ENCODE measurements at regions not wholly inside any gene's neighbourhood (a gene's known extent, or its start where the extent isn't known, plus 50 kb on each side); places are given as distances from the start of the nearest gene placed in this dataset.
"Not testable (repeated sequence)": the region's sequence is repeated elsewhere in the genome, so short reads cannot be mapped to it uniquely, and the experiment has no call there.

- not testable (repeated sequence) for DNase-seq
These were observed 956.0 kb downstream of the GRID1 start for GRCh38 chr10:85410586-85410985.

GRCh38 chr10:85413570-85413969, 953.0 kb downstream of the GRID1 start:
- no peak for DNase-seq

- peak; percentile 77 for DNase-seq
These were observed 945.9 kb downstream of the GRID1 start for GRCh38 chr10:85420501-85421191.

GRCh38 chr10:85421421-85421820, 945.2 kb downstream of the GRID1 start:
- DNase-seq, result no peak

GRCh38 chr10:85429126-85429525, 937.5 kb downstream of the GRID1 start:
- DNase-seq, result no peak

GRCh38 chr10:85430991-85431390, 935.6 kb downstream of the GRID1 start:
- DNase-seq, result no peak

GRCh38 chr10:85433248-85433647, 933.3 kb downstream of the GRID1 start:
- no peak for DNase-seq

GRCh38 chr10:85444868-85445267, 921.7 kb downstream of the GRID1 start:
- DNase-seq, result no peak

- no peak for DNase-seq
These were observed 920.9 kb downstream of the GRID1 start for GRCh38 chr10:85445702-85446101.

GRCh38 chr10:85446827-85447226, 919.8 kb downstream of the GRID1 start:
- no peak for DNase-seq

GRCh38 chr10:85447690-85448089, 918.9 kb downstream of the GRID1 start:
- DNase-seq, result no peak

GRCh38 chr10:85448716-85449115, 917.9 kb downstream of the GRID1 start:
- no peak for DNase-seq

GRCh38 chr10:85454386-85454785, 912.2 kb downstream of the GRID1 start:
- DNase-seq, result no peak

GRCh38 chr10:85457191-85457590, 909.4 kb downstream of the GRID1 start:
- DNase-seq, result peak; percentile 66

- DNase-seq, result peak; percentile 9
These were observed 908.3 kb downstream of the GRID1 start for GRCh38 chr10:85458324-85458723.

- DNase-seq, result no peak
These were observed 906.7 kb downstream of the GRID1 start for GRCh38 chr10:85459906-85460305.

- DNase-seq, result no peak
These were observed 902.3 kb downstream of the GRID1 start for GRCh38 chr10:85464336-85464735.

GRCh38 chr10:85477979-85478378, 888.6 kb downstream of the GRID1 start:
- no peak for DNase-seq

GRCh38 chr10:85490431-85490830, 876.2 kb downstream of the GRID1 start:
- DNase-seq, result peak; percentile 27

GRCh38 chr10:85491652-85492051, 874.9 kb downstream of the GRID1 start:
- DNase-seq, result no peak

GRCh38 chr10:85492684-85493083, 873.9 kb downstream of the GRID1 start:
- no peak for DNase-seq

- no peak for DNase-seq
These were observed 872.9 kb downstream of the GRID1 start for GRCh38 chr10:85493703-85494102.

GRCh38 chr10:85504641-85505040, 862.0 kb downstream of the GRID1 start:
- DNase-seq, result not testable (repeated sequence)

- DNase-seq, result no peak
These were observed 858.4 kb downstream of the GRID1 start for GRCh38 chr10:85508159-85508558.

GRCh38 chr10:85510682-85511081, 855.9 kb downstream of the GRID1 start:
- no peak for DNase-seq
